ENCODE measurements at regions not wholly inside any gene's neighbourhood (a gene's known extent, or its start where the extent isn't known, plus 50 kb on each side); places are given as distances from the start of the nearest gene placed in this dataset.
"Not testable (repeated sequence)": the region's sequence is repeated elsewhere in the genome, so short reads cannot be mapped to it uniquely, and the experiment has no call there.

DNA sequence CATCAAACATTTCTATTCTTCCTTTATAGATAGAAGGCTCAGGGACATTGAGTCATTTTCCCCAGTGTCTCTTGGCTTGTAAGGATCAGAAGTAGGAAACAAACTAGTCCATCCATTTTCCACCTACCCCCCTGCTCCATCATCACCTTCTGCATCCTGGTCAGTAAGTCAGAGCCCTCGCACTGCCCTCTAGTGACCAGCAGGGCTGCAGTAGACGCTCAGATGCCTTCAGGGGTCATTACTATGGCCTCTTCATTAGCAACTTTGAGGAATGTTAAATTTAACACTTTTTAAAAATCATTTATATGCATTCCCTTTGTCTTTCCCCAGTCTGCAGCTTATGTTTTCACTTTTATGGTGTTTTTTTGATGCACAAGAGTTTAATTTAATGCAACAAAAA is 228.4 kb upstream of the PRSS1 start:
- TF ChIP-seq CTCF (IDR thresholded peaks at IDR 0.05) = peak in 1 of 6 experiments; percentile 15
- not testable (repeated sequence) for TF ChIP-seq POLR2AphosphoS5, POLR2A (IDR thresholded peaks at IDR 0.05)

All from upper lobe of left lung (tissue), 4 donors.